Suprapubic skin (tissue), 4 donors: ENCODE measurements at regions not wholly inside any gene's neighbourhood (a gene's known extent, or its start where the extent isn't known, plus 50 kb on each side); places are given as distances from the start of the nearest gene placed in this dataset.

Source experiments
- DNase-seq, 2 donors: peaks; one replicate each; pipeline ENCODE4 v3.0.0-alpha.2; 2019; ENCODE audit warnings: low spot score in 2 of 2
- H3K27ac ChIP-seq: fragments of 200-600 bp; sonication (generic); one replicate; pipeline ENCODE4 v1.5.1; 2019
- H3K27me3 ChIP-seq: fragments of 200-600 bp; sonication (generic); one replicate; pipeline ENCODE4 v1.5.1; 2019
- H3K36me3 ChIP-seq: fragments of 200-600 bp; sonication (generic); one replicate; pipeline ENCODE4 v1.5.1; 2019
- H3K4me1 ChIP-seq: fragments of 200-600 bp; sonication (generic); one replicate; pipeline ENCODE4 v1.5.1; 2019
- H3K4me3 ChIP-seq: fragments of 200-600 bp; sonication (generic); one replicate; pipeline ENCODE4 v1.5.1; 2019; ENCODE audit warnings: mild to moderate bottlenecking
- H3K9me3 ChIP-seq: fragments of 200-600 bp; sonication (generic); one replicate; pipeline ENCODE4 v1.5.1; 2019
- CTCF ChIP-seq, 2 donors: fragments of 200-600 bp in 1 of 2; fragments of 450-650 bp in 1 of 2; sonication (generic) in 1 of 2; IDR thresholded peaks; one replicate each; pipeline ENCODE4 v1.5.1; 2016 to 2019; ENCODE audit warnings: antibody characterized with exemption in 2 of 2, mild to moderate bottlenecking in 1 of 2, moderate library complexity in 1 of 2
- EP300 ChIP-seq: sonication (generic); formaldehyde crosslinking; IDR thresholded peaks from one replicate; pipeline ENCODE4 v1.6.1; 2017; ENCODE audit warnings: antibody characterized with exemption
- POLR2A ChIP-seq, 2 donors: fragments of 450-650 bp; IDR thresholded peaks; one replicate each; pipeline ENCODE4 v1.6.1; 2017; ENCODE audit warnings: antibody characterized with exemption in 2 of 2, mild to moderate bottlenecking in 2 of 2, moderate library complexity in 2 of 2
- POLR2AphosphoS5 ChIP-seq, 3 donors: sonication (generic); formaldehyde crosslinking; IDR thresholded peaks; one replicate each; pipeline ENCODE4 v1.6.1; 2017; ENCODE audit warnings: antibody characterized with exemption in 3 of 3
- WGBS: methylation state at CpG from one replicate; pipeline ENCODE4 v1.1.5; 2018; 5-methylcytosine and 5-hydroxymethylcytosine counted together

- TF ChIP-seq POLR2A (IDR thresholded peaks at IDR 0.05) (no peak), POLR2AphosphoS5 (IDR thresholded peaks at IDR 0.05) (no peak), CTCF (IDR thresholded peaks at IDR 0.05) (no peak), EP300 (no peak)
- DNase-seq = no peak
Measured at GRCh38 chr3:137199678-137200077, 241.9 kb downstream of the IL20RB start.

GRCh38 chr3:137201066-137201465 lies 243.3 kb downstream of the IL20RB start:
- no peak overlapping the region for H3K4me3 ChIP-seq
- no peak for DNase-seq
- TF ChIP-seq POLR2AphosphoS5 (IDR thresholded peaks at IDR 0.05) (no peak), EP300 (no peak)
- no peaks in the 10 kb centered on the region for H3K27me3 ChIP-seq
- H3K4me1 ChIP-seq = no peaks in the 10 kb centered on the region
- WGBS = 81% methylated on average over 3 of the region's 3 CpGs
- no peaks in the 10 kb centered on the region for H3K9me3 ChIP-seq
- no peak overlapping the region for H3K27ac ChIP-seq
- no peaks in the 10 kb centered on the region for H3K36me3 ChIP-seq

More at GRCh38 chr3:137199678-137200077, 241.9 kb downstream of the IL20RB start:
- Histone ChIP-seq H3K4me3 (no peak overlapping the region), H3K4me1 (no peaks in the 10 kb centered on the region), H3K36me3 (no peaks in the 10 kb centered on the region), H3K9me3 (no peaks in the 10 kb centered on the region), H3K27ac (no peak overlapping the region), H3K27me3 (no peaks in the 10 kb centered on the region)

GRCh38 chr3:137202941-137203340 lies 245.2 kb downstream of the IL20RB start:
- DNase-seq = no peak
- H3K36me3 ChIP-seq = no peaks in the 10 kb centered on the region

GRCh38 chr3:137204409-137204808 lies 246.6 kb downstream of the IL20RB start:
- TF ChIP-seq CTCF (IDR thresholded peaks at IDR 0.05) = no peak
- no peak for TF ChIP-seq POLR2AphosphoS5 (IDR thresholded peaks at IDR 0.05)
- no peak for TF ChIP-seq EP300
- TF ChIP-seq POLR2A (IDR thresholded peaks at IDR 0.05) = no peak
- H3K36me3 ChIP-seq = no peaks in the 10 kb centered on the region
- no peak overlapping the region for H3K4me3 ChIP-seq
- H3K27ac ChIP-seq = no peak overlapping the region
- H3K4me1 ChIP-seq = no peaks in the 10 kb centered on the region
- WGBS = 63% methylated on average over 3 of the region's 3 CpGs
- DNase-seq = no peak
- no peaks in the 10 kb centered on the region for H3K27me3 ChIP-seq
- H3K9me3 ChIP-seq = no peaks in the 10 kb centered on the region

More at GRCh38 chr3:137202941-137203340, 245.2 kb downstream of the IL20RB start:
- Histone ChIP-seq H3K4me1 (no peaks in the 10 kb centered on the region), H3K27me3 (no peaks in the 10 kb centered on the region), H3K4me3 (no peak overlapping the region), H3K27ac (no peak overlapping the region), H3K9me3 (no peaks in the 10 kb centered on the region)
- 82% methylated on average over 5 of the region's 5 CpGs for WGBS
- TF ChIP-seq CTCF (IDR thresholded peaks at IDR 0.05) (no peak), POLR2AphosphoS5 (IDR thresholded peaks at IDR 0.05) (no peak), EP300 (no peak), POLR2A (IDR thresholded peaks at IDR 0.05) (no peak)

- Histone ChIP-seq H3K27ac (no peak overlapping the region), H3K9me3 (no peaks in the 10 kb centered on the region), H3K4me3 (no peak overlapping the region), H3K4me1 (no peaks in the 10 kb centered on the region), H3K27me3 (no peaks in the 10 kb centered on the region), H3K36me3 (no peaks in the 10 kb centered on the region)
- no peak for DNase-seq
- 54% methylated on average over 5 of the region's 5 CpGs for WGBS
- no peak for TF ChIP-seq POLR2A (IDR thresholded peaks at IDR 0.05)
- TF ChIP-seq CTCF (IDR thresholded peaks at IDR 0.05) = no peak
- no peak for TF ChIP-seq POLR2AphosphoS5 (IDR thresholded peaks at IDR 0.05)
- no peak for TF ChIP-seq EP300
Measured at GRCh38 chr3:137205394-137206045, 247.7 kb downstream of the IL20RB start.

GRCh38 chr3:137207616-137208015 lies 249.8 kb downstream of the IL20RB start:
- no peak overlapping the region for H3K4me3 ChIP-seq
- no peak overlapping the region for H3K27ac ChIP-seq
- TF ChIP-seq POLR2AphosphoS5 (IDR thresholded peaks at IDR 0.05) = no peak
- TF ChIP-seq EP300 = no peak
- no peak for TF ChIP-seq POLR2A (IDR thresholded peaks at IDR 0.05)
- no peak for TF ChIP-seq CTCF (IDR thresholded peaks at IDR 0.05)
- no peak for DNase-seq
- no peaks in the 10 kb centered on the region for H3K36me3 ChIP-seq
- no peaks in the 10 kb centered on the region for H3K27me3 ChIP-seq
- 92% methylated on average over 1 of the region's 1 CpG for WGBS
- no peaks in the 10 kb centered on the region for H3K9me3 ChIP-seq
- no peaks in the 10 kb centered on the region for H3K4me1 ChIP-seq
